ENCODE measurements at regions not wholly inside any gene's neighbourhood (a gene's known extent, or its start where the extent isn't known, plus 50 kb on each side); places are given as distances from the start of the nearest gene placed in this dataset.

DNA sequence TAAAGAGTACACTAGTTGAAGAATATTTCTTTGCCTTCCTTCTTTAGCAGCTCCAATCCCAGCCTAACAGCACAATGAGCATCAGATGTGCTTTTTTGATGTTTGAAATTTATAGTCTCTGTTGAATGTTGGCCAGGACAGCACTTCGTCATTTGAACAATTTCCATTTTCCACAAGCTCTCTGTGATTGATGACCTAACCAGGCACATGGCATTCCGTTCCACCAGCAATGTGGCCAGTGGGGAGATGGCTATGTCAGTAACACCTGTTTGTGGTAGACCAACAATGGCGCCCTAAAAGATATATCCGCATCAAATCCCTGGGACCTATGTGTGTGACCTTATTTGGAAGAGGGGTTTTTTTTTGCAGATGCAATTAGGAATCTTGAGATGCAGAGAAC lies 66.8 kb downstream of the PALM2AKAP2 start:
- Histone ChIP-seq H3K36me3 (ENCODE audit: low read depth, low read length) (no peaks in the 10 kb centered on the region), H3K4me1 (ENCODE audit: insufficient read depth, low read length) (no peaks in the 10 kb centered on the region), H4K20me1 (ENCODE audit: low read length) (no peaks in the 10 kb centered on the region), H3K4me2 (ENCODE audit: low read length) (no peak overlapping the region), H2AFZ (ENCODE audit: low read length) (no peak overlapping the region), H3K27me3 (ENCODE audit: low read length) (no peaks in the 10 kb centered on the region), H3K9me2 (replicated peaks; ENCODE audit: low read length) (no peaks in the 10 kb centered on the region), H3K79me2 (ENCODE audit: low read length) (no peaks in the 10 kb centered on the region), H3K9ac (ENCODE audit: low read length) (no peak overlapping the region), H3K27ac (ENCODE audit: low read length) (no peak overlapping the region), H3K9me3 (ENCODE audit: low read length) (no peaks in the 10 kb centered on the region), H3F3A (ENCODE audit: low read length, unreplicated experiment) (no peaks in the 10 kb centered on the region), H3K4me3 (ENCODE audit: low read length) (no peak overlapping the region)
- DNase-seq (no peak), ATAC-seq (no peak)
- ChIA-PET CTCF (no interaction called here), POLR2A (ENCODE audit: unreplicated experiment) (no interaction called here)
- no peak for TF ChIP-seq EZH2 (IDR thresholded peaks at IDR 0.05; ENCODE audit: low read length, unreplicated experiment)
- TF ChIP-seq, protein P1, sequence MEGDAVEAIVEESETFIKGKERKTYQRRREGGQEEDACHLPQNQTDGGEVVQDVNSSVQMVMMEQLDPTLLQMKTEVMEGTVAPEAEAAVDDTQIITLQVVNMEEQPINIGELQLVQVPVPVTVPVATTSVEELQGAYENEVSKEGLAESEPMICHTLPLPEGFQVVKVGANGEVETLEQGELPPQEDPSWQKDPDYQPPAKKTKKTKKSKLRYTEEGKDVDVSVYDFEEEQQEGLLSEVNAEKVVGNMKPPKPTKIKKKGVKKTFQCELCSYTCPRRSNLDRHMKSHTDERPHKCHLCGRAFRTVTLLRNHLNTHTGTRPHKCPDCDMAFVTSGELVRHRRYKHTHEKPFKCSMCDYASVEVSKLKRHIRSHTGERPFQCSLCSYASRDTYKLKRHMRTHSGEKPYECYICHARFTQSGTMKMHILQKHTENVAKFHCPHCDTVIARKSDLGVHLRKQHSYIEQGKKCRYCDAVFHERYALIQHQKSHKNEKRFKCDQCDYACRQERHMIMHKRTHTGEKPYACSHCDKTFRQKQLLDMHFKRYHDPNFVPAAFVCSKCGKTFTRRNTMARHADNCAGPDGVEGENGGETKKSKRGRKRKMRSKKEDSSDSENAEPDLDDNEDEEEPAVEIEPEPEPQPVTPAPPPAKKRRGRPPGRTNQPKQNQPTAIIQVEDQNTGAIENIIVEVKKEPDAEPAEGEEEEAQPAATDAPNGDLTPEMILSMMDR (conservative IDR thresholded peaks at IDR 0.05; ENCODE audit: low read depth, low read length) = no peak
- no peak for TF ChIP-seq EZH2phosphoT487 (IDR thresholded peaks at IDR 0.05; ENCODE audit: borderline replicate concordance, low read length)
- no TSS peak for BruUV-seq (replicated peaks)
- intact Hi-C loops (cut with micrococcal nuclease) = no loop called here

DNA sequence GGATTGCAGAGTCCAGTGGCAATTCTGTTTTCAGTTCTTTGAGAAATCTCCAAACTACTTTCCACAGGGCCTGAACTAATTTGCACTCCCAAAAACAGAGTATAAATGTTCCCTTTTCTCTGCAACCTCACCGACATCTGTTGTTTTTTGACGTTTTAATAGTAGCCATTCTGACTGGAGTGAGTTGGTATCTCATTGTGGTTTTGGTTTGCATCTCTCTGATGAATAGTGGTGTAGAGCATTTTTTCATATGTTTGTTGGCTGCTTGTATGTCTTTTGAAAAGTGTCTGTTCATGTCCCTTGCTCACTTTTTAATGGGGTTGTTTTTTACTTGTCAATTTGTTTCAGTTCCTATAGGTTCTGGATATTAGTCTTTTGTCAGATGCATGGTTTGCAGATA lies 72.6 kb downstream of the PALM2AKAP2 start:
- ATAC-seq (no peak), DNase-seq (no peak)
- no peak overlapping the region for H3K9ac ChIP-seq (ENCODE audit: low read length)
- no peaks in the 10 kb centered on the region for H3F3A ChIP-seq (ENCODE audit: low read length, unreplicated experiment)
- no peak overlapping the region for H2AFZ ChIP-seq (ENCODE audit: low read length)
- no peaks in the 10 kb centered on the region for H3K4me1 ChIP-seq (ENCODE audit: insufficient read depth, low read length)
- H3K9me2 ChIP-seq (replicated peaks; ENCODE audit: low read length) = no peaks in the 10 kb centered on the region
- H3K36me3 ChIP-seq (ENCODE audit: low read depth, low read length) = no peaks in the 10 kb centered on the region
- no TSS peak for BruUV-seq (replicated peaks)
- no peak overlapping the region for H3K27ac ChIP-seq (ENCODE audit: low read length)
- H3K9me3 ChIP-seq (ENCODE audit: low read length) = no peaks in the 10 kb centered on the region
- H3K79me2 ChIP-seq (ENCODE audit: low read length) = no peaks in the 10 kb centered on the region
- intact Hi-C loops (cut with micrococcal nuclease) = no loop called here
- no peak for TF ChIP-seq EZH2phosphoT487 (IDR thresholded peaks at IDR 0.05; ENCODE audit: borderline replicate concordance, low read length)
- TF ChIP-seq, protein P1 (conservative IDR thresholded peaks at IDR 0.05; ENCODE audit: low read depth, low read length) = no peak
- TF ChIP-seq EZH2 (IDR thresholded peaks at IDR 0.05; ENCODE audit: low read length, unreplicated experiment) = no peak
- no peaks in the 10 kb centered on the region for H3K27me3 ChIP-seq (ENCODE audit: low read length)
- H3K4me3 ChIP-seq (ENCODE audit: low read length) = no peak overlapping the region
- ChIA-PET CTCF (no interaction called here), POLR2A (ENCODE audit: unreplicated experiment) (no interaction called here)
- H3K4me2 ChIP-seq (ENCODE audit: low read length) = no peak overlapping the region
- H4K20me1 ChIP-seq (ENCODE audit: low read length) = no peaks in the 10 kb centered on the region

DNA sequence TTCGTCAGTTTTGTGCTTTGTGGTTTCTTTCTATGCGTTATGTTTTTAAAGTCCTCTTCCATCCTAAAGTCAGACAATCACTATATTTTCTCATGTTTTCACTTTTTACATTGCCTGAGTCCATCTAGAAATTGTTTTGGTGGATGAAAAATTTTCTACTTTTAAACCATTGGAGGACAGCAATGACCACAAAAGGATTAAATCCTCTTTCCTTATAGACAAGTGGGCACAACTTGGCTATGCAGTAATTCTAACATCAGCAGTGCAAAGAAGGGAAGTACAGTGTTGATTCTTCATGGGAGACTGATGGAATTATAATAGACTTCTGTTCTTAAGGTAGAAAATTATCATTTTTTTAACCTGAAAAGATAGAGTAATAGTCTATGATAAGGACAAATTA lies 75.5 kb downstream of the PALM2AKAP2 start:
- Histone ChIP-seq H4K20me1 (ENCODE audit: low read length) (no peaks in the 10 kb centered on the region), H3K9me2 (replicated peaks; ENCODE audit: low read length) (no peaks in the 10 kb centered on the region), H3K4me2 (ENCODE audit: low read length) (no peak overlapping the region), H3K79me2 (ENCODE audit: low read length) (no peaks in the 10 kb centered on the region), H3K27me3 (ENCODE audit: low read length) (no peaks in the 10 kb centered on the region), H3K4me3 (ENCODE audit: low read length) (no peak overlapping the region), H3F3A (ENCODE audit: low read length, unreplicated experiment) (no peaks in the 10 kb centered on the region), H2AFZ (ENCODE audit: low read length) (no peak overlapping the region), H3K4me1 (ENCODE audit: insufficient read depth, low read length) (no peaks in the 10 kb centered on the region), H3K9me3 (ENCODE audit: low read length) (no peaks in the 10 kb centered on the region), H3K36me3 (ENCODE audit: low read depth, low read length) (no peaks in the 10 kb centered on the region), H3K27ac (ENCODE audit: low read length) (no peak overlapping the region), H3K9ac (ENCODE audit: low read length) (no peak overlapping the region)
- DNase-seq (no peak), ATAC-seq (no peak)
- CTCF ChIA-PET = no interaction called here
- POLR2A ChIA-PET (ENCODE audit: unreplicated experiment) = no interaction called here
- TF ChIP-seq EZH2phosphoT487 (IDR thresholded peaks at IDR 0.05; ENCODE audit: borderline replicate concordance, low read length) (no peak), EZH2 (IDR thresholded peaks at IDR 0.05; ENCODE audit: low read length, unreplicated experiment) (no peak)
- TF ChIP-seq, protein P1 (conservative IDR thresholded peaks at IDR 0.05; ENCODE audit: low read depth, low read length) = no peak
- intact Hi-C loops (cut with micrococcal nuclease) = no loop called here
- BruUV-seq (replicated peaks) = no TSS peak

All from PC-3 (cell line).